Activated naive CD8-positive, alpha-beta T cell treated with anti-CD3 and anti-CD28 coated beads, Interleukin-2, amount 50 U/mL, for 24 hours (primary cell): ENCODE measurements at regions not wholly inside any gene's neighbourhood (a gene's known extent, or its start where the extent isn't known, plus 50 kb on each side); places are given as distances from the start of the nearest gene placed in this dataset.
A peak's percentile ranks its signal among the peaks of the same experiment; 100 is the strongest.
"Not testable (repeated sequence)": the region's sequence is repeated elsewhere in the genome, so short reads cannot be mapped to it uniquely, and the experiment has no call there.

Experiments used
- ATAC-seq: fragments of 150-1000 bp; cut with Tn5 transposase; one replicate; pipeline ENCODE4 v1.10.0; 2021
- DNase-seq: peaks from one replicate; pipeline ENCODE4 v3.0.0; 2021
- H3K27ac Mint-ChIP-seq: one replicate; pipeline ENCODE4 v1.8.0; 2021; ENCODE audit warnings: mild to moderate bottlenecking, mixed read lengths
- H3K27me3 Mint-ChIP-seq: one replicate; pipeline ENCODE4 v1.8.0; 2021; ENCODE audit warnings: mixed read lengths
- H3K36me3 Mint-ChIP-seq: one replicate; pipeline ENCODE4 v1.8.0; 2021; ENCODE audit warnings: low read depth, mixed read lengths
- H3K4me1 Mint-ChIP-seq: one replicate; pipeline ENCODE4 v1.8.0; 2021; ENCODE audit warnings: mixed read lengths
- H3K4me3 Mint-ChIP-seq: one replicate; pipeline ENCODE4 v1.8.0; 2021; ENCODE audit warnings: mild to moderate bottlenecking, moderate library complexity, mixed read lengths
- H3K9me3 Mint-ChIP-seq: one replicate; pipeline ENCODE4 v1.8.0; 2021; ENCODE audit warnings: mixed read lengths

- ATAC-seq, result peak; percentile 97
- not testable (repeated sequence) for H3K9me3 Mint-ChIP-seq, H3K27ac Mint-ChIP-seq, H3K36me3 Mint-ChIP-seq, H3K27me3 Mint-ChIP-seq, H3K4me1 Mint-ChIP-seq, H3K4me3 Mint-ChIP-seq, DNase-seq
Measured at GRCh38 chr21:6043430-6044275, 4477.7 kb upstream of the TPTE start.

GRCh38 chr21:6044695-6045094 is 4476.7 kb upstream of the TPTE start:
- not testable (repeated sequence) for H3K36me3 Mint-ChIP-seq, H3K27ac Mint-ChIP-seq, ATAC-seq, H3K27me3 Mint-ChIP-seq, DNase-seq, H3K9me3 Mint-ChIP-seq, H3K4me3 Mint-ChIP-seq, H3K4me1 Mint-ChIP-seq

GRCh38 chr21:6049930-6050329 is 4471.5 kb upstream of the TPTE start:
- not testable (repeated sequence) for H3K27ac Mint-ChIP-seq, ATAC-seq, DNase-seq, H3K4me3 Mint-ChIP-seq, H3K4me1 Mint-ChIP-seq, H3K36me3 Mint-ChIP-seq, H3K9me3 Mint-ChIP-seq, H3K27me3 Mint-ChIP-seq

- not testable (repeated sequence) for H3K27me3 Mint-ChIP-seq, ATAC-seq, H3K4me1 Mint-ChIP-seq, H3K36me3 Mint-ChIP-seq, H3K9me3 Mint-ChIP-seq, DNase-seq, H3K27ac Mint-ChIP-seq, H3K4me3 Mint-ChIP-seq
Measured at GRCh38 chr21:6052109-6052508, 4469.3 kb upstream of the TPTE start.

GRCh38 chr21:6053145-6053544 is 4468.2 kb upstream of the TPTE start:
- H3K27ac Mint-ChIP-seq, H3K4me1 Mint-ChIP-seq, H3K27me3 Mint-ChIP-seq, H3K9me3 Mint-ChIP-seq, H3K4me3 Mint-ChIP-seq, ATAC-seq, DNase-seq, H3K36me3 Mint-ChIP-seq: not testable (repeated sequence)

GRCh38 chr21:6058997-6059396 is 4462.4 kb upstream of the TPTE start:
- H3K4me3 Mint-ChIP-seq, H3K4me1 Mint-ChIP-seq, H3K27ac Mint-ChIP-seq, H3K9me3 Mint-ChIP-seq, DNase-seq, ATAC-seq, H3K36me3 Mint-ChIP-seq, H3K27me3 Mint-ChIP-seq: not testable (repeated sequence)

GRCh38 chr21:6060054-6060681 is 4461.2 kb upstream of the TPTE start:
- not testable (repeated sequence) for H3K27ac Mint-ChIP-seq, H3K4me1 Mint-ChIP-seq, DNase-seq, H3K4me3 Mint-ChIP-seq, H3K27me3 Mint-ChIP-seq, H3K36me3 Mint-ChIP-seq, ATAC-seq, H3K9me3 Mint-ChIP-seq

- H3K27me3 Mint-ChIP-seq, H3K4me1 Mint-ChIP-seq, H3K27ac Mint-ChIP-seq, H3K4me3 Mint-ChIP-seq, DNase-seq, H3K9me3 Mint-ChIP-seq, ATAC-seq, H3K36me3 Mint-ChIP-seq: not testable (repeated sequence)
Measured at GRCh38 chr21:6066320-6066985, 4454.9 kb upstream of the TPTE start.

GRCh38 chr21:6068098-6068831 is 4453.1 kb upstream of the TPTE start:
- not testable (repeated sequence) for H3K4me1 Mint-ChIP-seq, H3K36me3 Mint-ChIP-seq, H3K4me3 Mint-ChIP-seq, H3K9me3 Mint-ChIP-seq, DNase-seq, H3K27ac Mint-ChIP-seq, H3K27me3 Mint-ChIP-seq, ATAC-seq

- not testable (repeated sequence) for H3K4me3 Mint-ChIP-seq, ATAC-seq, H3K9me3 Mint-ChIP-seq, H3K27me3 Mint-ChIP-seq, H3K36me3 Mint-ChIP-seq, DNase-seq, H3K4me1 Mint-ChIP-seq
- H3K27ac Mint-ChIP-seq, result peak overlapping the region; percentile 71
Measured at GRCh38 chr21:6070213-6070612, 4451.2 kb upstream of the TPTE start.

GRCh38 chr21:6072691-6073090 is 4448.7 kb upstream of the TPTE start:
- not testable (repeated sequence) for H3K36me3 Mint-ChIP-seq, H3K27ac Mint-ChIP-seq

GRCh38 chr21:6073993-6074705 is 4447.2 kb upstream of the TPTE start:
- not testable (repeated sequence) for H3K27me3 Mint-ChIP-seq, H3K4me3 Mint-ChIP-seq, H3K4me1 Mint-ChIP-seq, ATAC-seq, H3K36me3 Mint-ChIP-seq, DNase-seq, H3K27ac Mint-ChIP-seq, H3K9me3 Mint-ChIP-seq

More at GRCh38 chr21:6072691-6073090, 4448.7 kb upstream of the TPTE start:
- H3K27me3 Mint-ChIP-seq, H3K9me3 Mint-ChIP-seq, H3K4me1 Mint-ChIP-seq, H3K4me3 Mint-ChIP-seq, DNase-seq, ATAC-seq: not testable (repeated sequence)

- not testable (repeated sequence) for H3K27me3 Mint-ChIP-seq, H3K36me3 Mint-ChIP-seq, H3K27ac Mint-ChIP-seq, H3K9me3 Mint-ChIP-seq, H3K4me3 Mint-ChIP-seq, DNase-seq, ATAC-seq, H3K4me1 Mint-ChIP-seq
Measured at GRCh38 chr21:6074935-6075334, 4446.4 kb upstream of the TPTE start.

- H3K4me3 Mint-ChIP-seq, H3K36me3 Mint-ChIP-seq, H3K9me3 Mint-ChIP-seq, H3K4me1 Mint-ChIP-seq, DNase-seq, H3K27me3 Mint-ChIP-seq, ATAC-seq, H3K27ac Mint-ChIP-seq: not testable (repeated sequence)
Measured at GRCh38 chr21:6075627-6076208, 4445.7 kb upstream of the TPTE start.
